Activated T-cell treated with anti-CD3 and anti-CD28 coated beads for 4 hours (primary cell): ENCODE measurements at regions not wholly inside any gene's neighbourhood (a gene's known extent, or its start where the extent isn't known, plus 50 kb on each side); places are given as distances from the start of the nearest gene placed in this dataset.

ENCODE experiments used
- DNase-seq: peaks from one replicate; pipeline ENCODE4 v3.0.0-alpha.2; 2020

DNA sequence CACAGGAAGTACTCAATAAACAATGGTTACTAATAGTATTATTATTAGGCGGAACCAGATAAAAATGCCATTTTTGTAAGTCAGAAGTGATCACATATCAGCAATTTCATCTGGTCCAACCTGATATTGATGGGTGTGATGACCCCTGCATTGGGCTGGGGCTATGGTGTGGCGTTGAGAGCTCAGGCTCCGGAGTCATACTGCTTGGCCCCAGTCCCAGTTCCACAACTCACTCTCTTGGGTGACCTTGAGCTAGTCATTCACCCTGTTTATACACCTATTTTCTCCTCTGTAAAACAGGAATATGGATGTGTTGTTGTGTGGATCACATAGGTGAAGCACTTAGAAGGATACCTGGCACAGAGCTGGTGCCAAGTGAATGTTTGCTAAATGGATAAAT lies 229.4 kb upstream of the POU3F1 start:
- no peak for DNase-seq

GRCh38 chr1:38274974-38275373 lies 228.4 kb upstream of the POU3F1 start:
- no peak for DNase-seq

DNA sequence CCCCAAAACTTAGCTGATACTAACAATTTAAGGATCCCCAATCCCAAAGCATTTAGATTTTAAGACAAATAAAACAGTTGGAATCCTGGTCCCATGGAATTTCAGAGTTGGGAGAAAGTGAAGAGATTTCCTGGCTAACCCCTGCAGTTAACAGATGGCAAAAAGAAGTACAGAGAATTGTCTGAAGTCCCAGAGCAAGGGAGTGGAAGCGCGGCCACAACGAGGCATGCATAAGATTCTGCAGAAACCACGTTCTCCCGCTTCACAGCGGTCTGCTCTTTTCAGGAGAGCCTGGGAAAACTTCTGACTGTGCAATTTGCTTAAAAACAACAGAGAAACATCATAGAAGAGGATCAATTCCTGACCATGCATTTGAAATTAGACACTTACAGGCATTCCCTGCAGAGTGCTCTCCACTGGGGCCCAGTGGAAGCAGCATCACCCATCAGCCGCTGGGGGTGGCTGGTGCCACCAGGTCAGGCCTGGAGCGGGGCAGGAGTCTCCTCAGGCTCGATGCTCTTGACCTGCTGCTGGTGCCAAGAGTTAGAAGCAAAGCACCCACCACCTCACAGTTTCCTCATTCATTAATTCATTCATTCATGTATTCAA lies 226.7 kb upstream of the POU3F1 start:
- DNase-seq = no peak

DNA sequence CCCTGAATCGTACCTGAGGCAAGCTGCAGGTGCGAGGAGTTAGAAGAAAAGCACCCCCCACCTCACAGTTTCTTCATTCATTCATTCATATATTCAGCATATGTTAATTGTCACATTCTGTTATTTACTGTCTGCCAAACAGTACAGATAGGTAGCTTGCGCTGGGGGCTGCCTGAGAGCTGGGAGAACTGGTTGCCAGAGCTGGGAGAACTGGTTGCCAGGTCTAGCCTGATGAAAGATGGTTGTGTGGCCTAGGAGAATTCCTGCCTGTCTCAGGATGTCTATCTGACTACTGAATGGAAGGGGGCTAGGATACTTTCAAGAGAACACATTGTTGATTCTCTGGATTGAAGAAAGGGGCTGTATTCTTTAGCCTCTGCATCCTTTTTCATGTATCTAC lies 225.9 kb upstream of the POU3F1 start:
- no peak for DNase-seq

DNA sequence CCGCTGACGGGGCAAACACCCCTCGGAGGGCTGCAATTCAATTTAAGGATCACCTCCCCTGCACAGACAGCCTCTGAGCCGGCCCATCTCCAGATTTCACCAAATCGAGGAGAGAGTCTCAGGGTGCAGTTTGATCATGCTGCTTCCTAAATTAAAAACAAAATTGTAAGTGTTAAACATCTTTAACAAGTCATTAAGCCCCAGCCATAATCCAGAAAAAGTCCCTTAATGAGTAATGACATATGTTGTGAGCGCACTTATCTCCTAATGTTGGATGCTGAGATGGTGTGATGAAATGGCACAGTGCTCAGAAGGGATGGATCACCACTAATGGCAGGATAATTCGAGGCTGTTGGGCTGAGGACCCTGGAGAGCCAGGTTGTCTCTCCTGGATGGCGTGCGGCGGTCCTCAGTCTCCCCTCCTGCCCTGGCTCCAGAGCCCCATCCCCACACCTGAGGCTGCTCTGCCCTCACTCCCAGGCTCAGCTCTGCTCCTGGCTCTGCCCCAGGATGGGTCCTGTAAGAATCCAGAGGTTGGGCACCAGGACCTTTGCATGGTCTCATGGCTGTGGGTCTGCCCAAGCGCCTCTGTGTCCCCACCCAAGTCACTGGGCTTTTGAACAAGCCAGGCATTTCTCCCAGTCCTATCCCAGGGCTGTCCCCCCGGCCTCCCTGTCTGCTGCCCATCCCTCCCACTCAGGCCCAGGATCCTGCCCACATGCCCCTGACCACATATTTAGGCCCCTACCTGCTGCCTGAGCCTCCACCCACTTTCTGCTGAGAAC lies 224.4 kb upstream of the POU3F1 start:
- no peak for DNase-seq

GRCh38 chr1:38269923-38270848 lies 223.6 kb upstream of the POU3F1 start:
- no peak for DNase-seq

DNA sequence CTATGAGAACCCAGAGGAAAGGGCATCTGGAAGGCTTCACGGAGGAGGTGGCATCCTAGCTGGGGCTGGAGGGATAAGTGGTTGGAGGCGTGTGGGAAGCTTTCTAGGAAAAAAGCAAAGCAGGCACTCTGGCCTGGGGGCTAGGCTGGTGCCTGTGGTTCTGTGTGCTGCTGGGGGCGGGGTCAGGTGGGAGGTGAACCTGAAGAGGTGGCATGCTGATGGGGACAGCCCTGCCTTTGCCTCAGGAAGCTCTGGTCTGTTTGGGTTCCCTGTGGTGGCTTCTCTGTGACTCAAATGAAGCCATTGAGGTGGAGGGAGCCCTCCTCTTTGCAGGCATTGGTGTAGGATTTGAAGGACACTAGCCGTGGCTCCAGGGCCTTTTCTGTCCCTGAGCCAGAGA lies 221.6 kb upstream of the POU3F1 start:
- no peak for DNase-seq

GRCh38 chr1:38267037-38268036 lies 220.7 kb upstream of the POU3F1 start:
- no peak for DNase-seq

DNA sequence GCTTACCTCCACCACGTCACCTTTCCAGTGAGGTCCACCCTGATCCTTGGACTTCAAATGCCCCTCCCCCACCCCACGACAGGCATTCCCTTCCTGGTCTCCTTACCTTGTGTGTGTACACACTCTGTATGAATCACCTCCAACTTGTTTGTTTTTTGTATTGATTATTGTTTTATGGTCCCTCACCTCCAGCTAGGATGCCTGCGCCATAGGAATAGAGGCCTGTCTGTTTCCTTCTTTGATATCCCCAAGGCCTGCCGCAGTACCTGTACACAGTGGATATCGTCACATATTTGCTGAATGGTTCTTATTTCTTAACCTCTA lies 219.6 kb upstream of the POU3F1 start:
- DNase-seq = no peak

GRCh38 chr1:38265293-38266196 lies 219.0 kb upstream of the POU3F1 start:
- DNase-seq = no peak

DNA sequence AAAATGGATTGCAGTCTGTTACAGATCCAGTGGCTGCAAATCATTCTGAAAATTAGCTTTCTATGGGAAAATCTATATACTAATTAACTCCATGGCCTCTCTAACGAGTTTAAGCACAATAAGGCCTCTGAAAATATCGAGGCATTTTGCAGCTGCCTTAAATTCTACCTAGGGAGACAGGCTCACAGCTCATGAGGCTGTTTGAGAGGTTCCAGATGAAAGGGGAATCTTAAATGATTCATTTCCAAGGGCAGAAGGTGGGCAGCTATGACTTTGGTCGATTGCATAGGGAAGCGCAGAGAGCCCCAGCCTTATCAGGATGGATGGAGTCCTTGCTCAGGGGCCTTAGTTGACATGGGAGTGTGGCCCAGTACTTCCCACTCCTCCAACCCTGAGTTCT lies 216.8 kb upstream of the POU3F1 start:
- DNase-seq = no peak

DNA sequence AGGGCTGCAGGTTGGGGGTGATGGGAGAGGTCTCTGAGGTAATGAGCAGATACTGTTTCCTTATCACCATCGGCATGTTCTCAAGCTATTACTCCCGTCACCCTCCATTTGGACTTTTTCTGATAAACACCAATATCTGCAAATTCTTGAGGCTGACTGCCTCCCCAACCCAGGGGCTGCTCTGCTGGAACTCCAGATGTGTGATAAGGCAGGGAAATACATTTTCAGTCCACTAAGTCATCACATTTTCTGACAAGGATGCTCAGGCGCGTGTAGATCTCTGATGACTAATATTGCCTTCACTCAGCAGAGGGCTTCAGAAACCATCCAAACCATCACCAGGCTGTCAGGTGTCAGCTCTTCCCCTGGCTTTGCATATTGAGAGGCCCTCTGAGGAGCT lies 215.0 kb upstream of the POU3F1 start:
- DNase-seq = no peak

GRCh38 chr1:38258085-38258627 lies 211.6 kb upstream of the POU3F1 start:
- DNase-seq = no peak

GRCh38 chr1:38257374-38257773 lies 210.8 kb upstream of the POU3F1 start:
- no peak for DNase-seq

- no peak for DNase-seq
Measured at GRCh38 chr1:38256072-38256471, 209.5 kb upstream of the POU3F1 start.

GRCh38 chr1:38253314-38253713 lies 206.7 kb upstream of the POU3F1 start:
- DNase-seq = no peak

- no peak for DNase-seq
Measured at GRCh38 chr1:38250356-38250755, 203.8 kb upstream of the POU3F1 start.

- no peak for DNase-seq
Measured at GRCh38 chr1:38249001-38249400, 202.4 kb upstream of the POU3F1 start.

- no peak for DNase-seq
Measured at GRCh38 chr1:38246955-38247952, 200.7 kb upstream of the POU3F1 start.
